HG02870 (cell line): ENCODE measurements at regions not wholly inside any gene's neighbourhood (a gene's known extent, or its start where the extent isn't known, plus 50 kb on each side); places are given as distances from the start of the nearest gene placed in this dataset.
"Not testable (repeated sequence)": the region's sequence is repeated elsewhere in the genome, so short reads cannot be mapped to it uniquely, and the experiment has no call there.

Source experiments
- ATAC-seq: cut with Tn5 transposase; IDR thresholded peaks from one replicate; pipeline ENCODE4 v1.9.1; 2021; ENCODE audit warnings: mild to moderate bottlenecking, moderate library complexity; ENCODE audit not compliant: unreplicated experiment

DNA sequence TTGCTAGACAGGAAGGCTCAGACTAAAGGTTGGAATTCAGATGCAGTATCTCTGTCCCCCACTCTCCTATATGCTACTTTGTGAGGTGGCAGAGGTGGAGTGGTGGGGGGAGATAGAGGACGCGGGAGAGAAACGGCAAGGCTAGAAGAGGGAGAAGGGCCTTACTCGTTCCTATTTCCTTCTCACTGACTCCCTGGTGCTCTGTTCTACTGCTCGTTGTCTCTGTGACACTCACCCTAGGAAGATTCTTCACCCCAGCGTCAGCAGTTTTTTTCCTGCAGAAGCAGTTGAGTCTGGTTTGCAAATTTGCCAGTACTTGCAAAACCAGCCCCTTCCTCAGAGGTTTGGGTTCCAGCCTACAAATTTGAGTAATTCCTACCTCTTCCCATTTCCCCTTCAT is 801.1 kb upstream of the SLC35B3 start:
- ATAC-seq, result no peak

DNA sequence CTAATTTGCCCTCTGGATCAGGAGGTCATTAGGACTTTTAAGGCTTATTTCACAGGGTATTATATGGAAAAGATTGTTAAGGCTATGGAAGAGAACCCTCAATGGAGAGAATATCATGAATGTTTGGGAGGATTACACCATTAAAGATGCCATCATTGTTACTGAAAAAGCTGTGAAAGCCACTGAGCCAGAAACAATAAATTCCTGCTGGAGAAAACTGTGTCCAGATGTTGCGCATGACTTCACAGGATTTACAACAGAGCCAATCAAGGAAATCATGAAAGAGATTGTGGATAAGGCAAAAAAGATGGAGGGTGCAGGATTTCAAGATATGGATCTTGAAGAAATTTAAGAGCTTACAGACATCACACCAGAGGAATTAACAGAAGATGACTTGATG is 798.3 kb upstream of the SLC35B3 start:
- ATAC-seq, result no peak

DNA sequence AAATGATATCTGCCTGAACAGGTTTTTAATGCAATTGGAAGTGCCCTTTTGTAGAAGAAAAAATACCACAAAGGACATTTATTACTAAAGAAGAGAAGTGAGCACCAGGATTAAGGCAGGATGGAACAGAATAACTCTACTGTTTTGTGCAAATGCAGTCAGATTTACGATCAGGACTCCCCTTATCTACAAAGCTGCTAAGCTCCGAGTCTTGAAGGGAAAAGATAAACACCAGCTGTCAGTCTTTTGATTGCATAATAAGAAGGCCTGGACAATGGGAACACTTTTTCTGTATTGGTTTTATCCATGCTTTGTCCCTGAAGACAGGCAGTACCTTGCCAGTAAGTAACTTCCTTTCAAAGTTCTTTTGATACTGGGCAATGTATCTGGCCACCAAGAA is 797.9 kb upstream of the SLC35B3 start:
- ATAC-seq, result no peak

DNA sequence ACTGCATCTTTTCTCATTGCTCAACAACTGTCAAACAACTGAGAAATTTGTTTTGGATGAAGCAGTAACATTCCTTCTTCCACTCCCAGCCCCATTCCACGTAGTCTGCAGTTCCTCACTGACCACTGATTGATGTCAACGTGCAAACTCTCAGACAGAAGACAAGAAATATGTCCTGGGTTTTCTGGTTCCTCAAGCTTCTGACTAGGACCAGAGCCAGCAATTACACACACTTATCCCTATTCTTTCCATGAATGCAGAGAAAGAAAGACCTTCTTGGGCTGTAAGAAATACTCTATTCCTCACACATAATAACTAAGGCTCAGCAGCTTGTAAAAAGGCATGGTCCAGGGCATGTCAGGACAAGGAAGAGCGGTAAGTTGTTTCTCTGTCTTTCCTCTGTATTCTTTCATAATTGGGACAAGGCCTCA is 790.1 kb upstream of the SLC35B3 start:
- ATAC-seq, result no peak

DNA sequence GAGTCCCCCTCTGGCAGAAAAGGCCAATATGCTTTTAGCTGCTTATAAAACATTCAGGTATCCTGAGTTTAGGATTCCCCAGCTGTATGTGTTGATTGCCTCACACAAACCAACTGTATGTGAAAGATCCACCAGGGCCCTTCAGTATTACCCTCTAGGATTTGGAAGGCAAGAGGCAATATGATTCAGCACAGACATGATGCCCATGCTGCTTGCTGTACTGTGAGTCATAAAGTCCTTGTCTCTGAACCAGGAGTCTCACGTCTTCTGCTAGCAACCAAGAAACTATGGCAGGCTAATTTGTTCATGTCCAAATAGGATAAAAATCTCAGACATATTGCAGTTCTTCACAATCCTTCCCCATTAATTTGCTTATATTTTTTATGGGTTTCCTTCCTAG is 789.2 kb upstream of the SLC35B3 start:
- ATAC-seq, result no peak

DNA sequence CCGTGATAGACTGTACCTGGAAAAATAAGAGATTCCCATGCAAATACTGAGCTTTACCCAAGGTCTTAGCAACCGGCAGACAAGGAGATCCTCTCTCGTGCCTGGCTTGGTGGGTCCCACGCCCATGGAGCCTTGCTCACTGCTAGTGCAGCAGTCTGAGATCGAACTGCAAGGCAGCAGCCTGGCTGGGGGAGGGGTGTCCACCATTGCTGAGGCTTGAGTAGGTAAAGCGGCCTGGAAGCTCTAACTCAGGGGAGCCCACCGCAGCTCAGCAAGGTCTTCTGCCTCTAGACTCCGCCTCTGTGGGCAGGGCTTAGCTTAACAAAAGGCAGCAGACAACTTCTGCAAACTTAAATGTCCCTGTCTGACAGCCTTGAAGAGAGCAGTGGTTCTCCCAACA is 778.4 kb upstream of the SLC35B3 start:
- ATAC-seq, result not testable (repeated sequence)

DNA sequence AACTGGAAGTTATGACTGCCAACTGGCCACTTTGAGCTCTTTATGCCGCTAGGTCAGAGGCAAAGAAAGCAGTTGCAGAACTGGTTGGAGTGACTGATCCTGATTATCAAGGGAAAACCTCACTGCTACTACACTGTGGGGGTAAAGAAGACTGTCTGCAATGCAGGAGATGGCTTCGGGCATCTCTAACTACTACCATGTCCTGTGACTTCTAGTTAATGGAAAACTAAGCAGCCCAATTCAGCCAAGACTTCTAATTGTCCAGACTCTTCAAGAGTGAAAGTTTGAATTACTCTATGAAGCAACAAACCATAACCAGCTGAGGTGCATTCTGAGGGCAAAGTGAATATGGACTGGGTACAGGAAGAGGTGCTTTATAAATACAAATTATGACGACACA is 773.6 kb upstream of the SLC35B3 start:
- no peak for ATAC-seq

DNA sequence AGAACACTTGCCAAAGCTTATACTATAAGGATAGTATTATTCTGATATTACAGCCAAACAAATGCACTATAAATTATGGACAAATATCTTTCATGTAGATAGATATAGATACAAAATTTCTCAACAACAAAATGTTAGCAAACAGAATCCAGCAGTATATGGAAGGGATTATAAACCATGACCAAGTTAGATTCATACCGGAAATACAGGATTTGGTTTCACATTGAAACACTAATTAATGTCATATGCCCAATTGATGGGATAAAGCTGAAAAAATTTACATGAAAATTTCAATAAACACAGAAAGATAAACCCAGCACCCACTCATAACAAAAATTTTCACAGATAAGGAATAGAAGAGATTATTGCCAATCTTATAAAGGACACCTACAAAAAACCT is 770.3 kb upstream of the SLC35B3 start:
- ATAC-seq, result no peak

DNA sequence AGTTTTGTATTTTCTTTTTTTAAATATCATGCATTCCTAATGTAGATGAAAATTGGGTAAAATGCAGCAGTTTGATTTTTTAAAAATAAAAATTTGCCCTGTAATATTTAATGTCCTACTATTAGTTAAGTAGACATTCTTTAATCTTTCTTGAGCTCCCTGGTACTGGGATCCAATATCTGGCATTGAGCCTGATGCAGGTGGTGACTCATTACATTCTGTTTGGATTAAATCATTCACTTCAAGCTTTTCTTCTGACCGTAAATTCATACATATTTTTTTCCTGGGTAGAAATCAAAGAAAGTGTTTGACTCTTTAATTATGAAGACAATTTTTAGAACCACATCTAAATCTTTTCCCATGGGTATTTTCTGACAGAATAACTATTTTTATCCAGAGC is 768.8 kb upstream of the SLC35B3 start:
- no peak for ATAC-seq

DNA sequence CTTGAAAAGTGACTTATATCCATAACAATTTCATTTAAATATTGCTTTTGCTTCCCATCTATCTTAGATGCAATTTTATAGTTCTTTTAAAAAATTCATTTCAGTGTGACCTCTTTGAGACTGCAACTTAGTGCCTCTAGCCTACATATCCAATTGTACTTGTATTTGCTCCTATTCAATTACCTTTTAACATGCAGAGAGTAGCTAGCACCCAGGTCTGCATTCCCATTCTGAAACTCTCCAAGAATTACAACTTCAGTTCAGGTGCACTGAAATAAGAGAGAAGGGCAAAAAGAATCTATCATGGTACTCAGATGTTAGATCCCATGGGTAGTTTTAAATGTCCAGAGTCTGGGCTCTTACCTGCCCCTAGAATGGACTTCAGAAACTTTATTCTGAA is 765.4 kb upstream of the SLC35B3 start:
- no peak for ATAC-seq

DNA sequence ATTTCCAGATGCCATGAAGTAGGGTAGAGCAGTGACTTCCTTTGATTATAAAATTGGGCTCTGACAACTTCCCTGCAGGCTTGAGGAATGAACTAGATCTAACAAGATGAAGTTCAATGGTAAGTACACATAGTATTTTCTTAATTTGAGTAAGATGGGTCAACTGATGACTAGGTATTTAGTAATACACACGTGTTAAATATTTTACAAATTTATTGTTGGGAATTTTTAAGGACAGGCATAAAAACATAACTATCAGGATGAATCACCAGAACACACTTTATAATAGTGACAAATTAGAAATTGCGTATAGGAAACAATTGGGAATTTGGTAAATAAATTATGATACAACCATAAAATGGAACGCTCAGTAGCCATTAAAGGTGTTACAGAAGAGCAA is 762.4 kb upstream of the SLC35B3 start:
- no peak for ATAC-seq

DNA sequence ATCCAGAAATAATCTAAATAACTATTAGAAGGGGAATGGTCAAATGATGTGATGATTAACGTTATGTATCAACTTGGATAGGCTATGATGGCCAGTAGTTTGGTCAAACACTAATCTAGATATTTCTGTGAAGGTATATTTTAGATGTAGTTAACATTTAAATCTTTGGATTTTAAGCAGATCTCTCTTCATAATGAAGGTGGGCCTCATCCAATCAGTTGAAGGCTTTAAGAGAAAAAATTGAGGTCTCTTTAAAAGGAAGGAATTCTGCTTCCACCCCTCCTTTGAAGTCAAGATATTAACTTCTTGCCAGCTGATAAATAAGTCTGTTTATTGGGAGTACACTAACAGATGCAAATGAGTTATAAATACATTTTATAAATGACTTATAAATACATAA is 760.0 kb upstream of the SLC35B3 start:
- no peak for ATAC-seq

DNA sequence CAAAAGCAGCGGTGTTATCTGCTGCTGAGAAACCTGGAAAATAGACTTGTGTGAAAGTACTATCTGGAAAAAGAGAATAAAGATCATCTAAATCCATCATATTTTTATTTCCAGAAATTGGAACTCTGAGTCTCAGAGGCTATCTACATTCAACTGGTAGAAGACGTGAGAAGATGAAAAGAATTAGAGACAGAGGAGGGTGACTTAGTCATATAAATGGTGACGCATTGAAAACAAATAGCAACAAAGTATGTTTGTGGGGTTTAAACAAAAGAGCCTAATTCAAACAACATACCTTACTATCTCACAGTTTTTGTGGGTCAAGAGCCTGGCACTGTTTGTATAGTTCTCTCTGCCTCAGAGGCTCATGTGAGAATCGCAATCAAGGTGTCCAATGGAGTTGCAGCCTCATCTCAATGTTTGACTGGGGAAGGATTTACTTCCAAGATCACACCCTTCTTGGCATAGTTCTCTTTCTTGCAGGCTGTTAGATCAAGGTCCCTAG is 757.1 kb upstream of the SLC35B3 start:
- no peak for ATAC-seq

DNA sequence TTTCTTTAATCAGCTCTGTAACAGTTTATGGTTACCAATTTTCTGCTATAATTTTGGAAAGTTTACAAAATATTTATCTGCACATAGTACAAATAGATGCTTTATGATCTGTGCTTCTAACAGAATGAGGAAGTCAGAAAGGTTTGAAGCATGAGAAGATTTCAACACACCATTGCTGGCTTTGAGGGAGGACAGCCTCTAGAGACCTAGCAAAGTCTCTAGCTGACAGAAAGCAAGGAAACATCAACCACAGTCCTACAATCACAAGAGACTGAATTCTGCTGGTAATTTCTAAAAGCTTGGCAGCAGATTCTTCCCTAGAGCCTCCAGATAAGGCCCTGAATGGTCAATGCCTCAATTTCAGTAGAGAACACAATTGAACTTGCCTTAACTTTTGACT is 750.8 kb upstream of the SLC35B3 start:
- ATAC-seq, result no peak

DNA sequence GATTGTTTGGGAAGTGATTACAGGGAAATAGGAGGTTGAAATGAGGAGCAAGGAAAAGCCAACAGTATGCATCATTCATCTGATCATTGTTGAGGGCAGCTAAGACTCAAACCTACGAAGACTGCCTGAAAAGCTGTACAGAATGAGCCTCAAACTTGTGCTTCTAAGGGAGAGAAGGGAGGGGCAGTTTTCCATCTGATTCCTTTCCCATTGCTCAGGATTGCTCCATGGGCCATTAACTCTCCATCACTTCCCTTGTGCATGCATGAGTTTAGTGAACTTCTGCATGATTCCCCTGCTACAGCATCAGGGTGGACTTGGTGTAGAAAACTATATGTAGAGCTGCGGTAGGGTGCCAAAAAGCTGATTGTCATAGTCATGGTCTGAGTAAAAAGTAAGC is 742.7 kb upstream of the SLC35B3 start:
- ATAC-seq, result no peak

DNA sequence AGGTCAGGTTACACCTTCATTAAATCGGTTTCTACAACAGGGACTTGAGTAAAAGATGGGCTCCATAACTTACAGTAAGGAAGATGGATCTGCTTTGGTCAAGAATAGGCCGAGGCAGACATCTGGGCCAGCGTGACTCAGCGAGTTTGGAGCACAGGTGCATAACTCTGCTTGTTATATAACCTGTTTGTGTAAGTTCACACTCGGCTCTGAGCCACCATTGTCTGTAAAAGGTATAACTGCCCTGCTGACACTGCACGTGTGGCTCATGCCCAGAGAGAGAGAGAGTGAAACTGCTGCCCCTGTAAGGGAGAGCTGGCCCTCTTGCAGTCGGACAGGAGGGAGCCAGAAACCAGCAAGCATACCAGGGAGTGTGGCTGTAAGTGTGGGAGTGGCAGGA is 737.9 kb upstream of the SLC35B3 start:
- ATAC-seq, result no peak

DNA sequence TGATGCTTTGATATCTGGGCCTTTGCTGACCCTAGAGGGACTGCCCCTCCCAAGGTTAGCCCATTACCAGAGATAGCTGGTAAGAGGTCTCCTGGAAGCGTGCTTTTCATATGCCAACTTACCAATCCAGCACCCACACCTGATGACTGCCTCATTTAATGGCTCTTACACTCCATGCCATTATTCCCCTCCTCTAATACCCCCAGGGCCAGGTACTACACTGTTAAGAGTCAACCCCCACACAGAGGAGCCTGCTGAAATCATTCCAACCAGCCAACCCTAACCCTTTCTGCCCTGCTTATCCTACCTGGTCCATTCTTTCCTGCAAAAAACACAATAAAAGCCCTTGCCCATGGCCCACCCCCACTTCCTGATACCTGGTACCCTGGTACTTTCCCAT is 736.8 kb upstream of the SLC35B3 start:
- no peak for ATAC-seq

DNA sequence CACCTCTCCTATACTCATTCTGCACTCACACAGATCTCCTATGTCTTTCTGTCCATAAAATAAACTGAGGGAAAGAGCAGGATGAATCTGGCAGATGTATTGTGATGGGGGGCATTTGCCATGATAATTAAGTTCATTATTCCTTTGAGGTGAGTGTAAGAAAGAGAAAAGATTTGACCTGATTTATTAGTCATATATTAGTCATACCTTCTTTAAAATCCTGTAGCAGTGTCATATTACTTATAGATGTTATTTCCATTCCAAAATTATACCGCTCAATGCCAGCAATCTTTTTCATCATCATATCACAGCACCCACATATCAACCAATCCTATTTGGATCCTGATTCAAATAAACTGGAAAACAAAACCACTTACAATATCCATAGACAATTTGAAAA is 733.3 kb upstream of the SLC35B3 start:
- ATAC-seq, result no peak

DNA sequence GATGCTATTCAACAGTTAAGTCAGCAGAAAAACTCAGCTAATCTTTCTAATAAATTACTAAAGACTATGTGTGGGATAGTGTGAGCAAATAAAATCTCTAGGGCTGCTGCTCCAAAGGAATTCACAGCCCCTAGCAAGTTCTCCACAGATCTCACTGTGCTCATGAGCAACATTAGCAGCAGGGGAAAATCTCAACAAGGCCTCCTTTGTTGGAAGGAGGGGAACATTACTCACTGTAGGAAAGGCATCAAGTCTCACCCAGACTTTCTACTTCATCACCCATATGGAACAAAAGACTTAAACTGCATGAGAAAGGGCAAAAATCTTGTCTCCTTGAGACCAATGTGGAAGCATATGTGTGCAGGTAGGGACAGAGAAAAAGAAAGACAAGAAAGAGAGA is 726.4 kb upstream of the SLC35B3 start:
- no peak for ATAC-seq

DNA sequence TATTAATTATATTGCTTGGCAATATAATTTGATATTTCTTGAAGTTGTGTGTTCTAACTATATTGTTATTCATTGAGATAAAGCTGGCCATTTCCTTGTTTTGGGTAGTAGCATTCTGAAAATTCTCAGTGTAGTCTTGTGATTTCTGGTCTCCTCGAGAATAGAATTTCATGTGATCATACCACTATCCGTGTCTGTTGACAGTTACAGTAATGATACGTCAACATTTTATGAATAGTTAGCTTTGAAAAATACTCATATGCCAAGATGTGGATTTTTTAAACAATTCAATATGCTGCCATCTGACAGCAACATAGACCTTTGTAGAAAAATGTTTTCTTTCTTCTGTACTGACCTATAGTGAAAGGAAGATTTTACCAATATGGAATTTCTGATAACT is 723.7 kb upstream of the SLC35B3 start:
- no peak for ATAC-seq

DNA sequence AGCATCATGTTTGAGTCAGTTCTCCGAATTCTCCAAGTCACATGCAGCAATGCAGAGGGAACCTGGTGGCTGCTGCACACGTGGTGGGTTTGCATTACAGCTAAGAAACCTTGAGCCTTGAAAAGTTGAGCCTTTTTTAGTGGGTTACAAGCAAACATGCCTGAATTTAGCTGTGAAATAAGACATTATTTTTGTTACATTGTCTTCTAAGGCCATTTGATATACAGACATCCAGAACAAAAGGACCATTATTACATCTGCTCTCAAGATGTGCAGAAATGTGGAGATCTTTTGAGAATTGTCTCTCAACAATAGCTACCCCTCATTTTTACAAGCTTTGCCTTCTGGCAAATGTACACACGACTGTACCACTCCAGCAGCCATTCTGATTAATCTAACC is 720.5 kb upstream of the SLC35B3 start:
- no peak for ATAC-seq

DNA sequence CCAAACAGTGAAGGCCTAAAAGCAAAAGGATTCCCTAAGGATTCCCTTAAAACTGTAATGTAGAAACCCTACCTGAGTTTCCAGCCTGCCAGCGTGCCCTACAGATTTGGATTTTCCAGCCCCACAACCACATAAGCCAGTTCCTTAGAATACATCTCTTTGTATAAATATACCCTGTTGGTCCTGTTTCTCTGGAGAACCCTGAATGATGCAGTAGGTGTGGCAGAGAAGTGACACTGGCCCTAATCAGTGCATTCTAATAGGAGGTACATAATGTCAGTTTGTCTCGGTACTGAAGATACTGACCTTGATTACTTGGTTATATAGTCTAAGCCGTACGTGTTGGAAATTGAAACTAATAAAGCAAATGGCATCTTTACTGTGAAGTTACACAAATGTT is 707.8 kb upstream of the SLC35B3 start:
- ATAC-seq, result no peak

DNA sequence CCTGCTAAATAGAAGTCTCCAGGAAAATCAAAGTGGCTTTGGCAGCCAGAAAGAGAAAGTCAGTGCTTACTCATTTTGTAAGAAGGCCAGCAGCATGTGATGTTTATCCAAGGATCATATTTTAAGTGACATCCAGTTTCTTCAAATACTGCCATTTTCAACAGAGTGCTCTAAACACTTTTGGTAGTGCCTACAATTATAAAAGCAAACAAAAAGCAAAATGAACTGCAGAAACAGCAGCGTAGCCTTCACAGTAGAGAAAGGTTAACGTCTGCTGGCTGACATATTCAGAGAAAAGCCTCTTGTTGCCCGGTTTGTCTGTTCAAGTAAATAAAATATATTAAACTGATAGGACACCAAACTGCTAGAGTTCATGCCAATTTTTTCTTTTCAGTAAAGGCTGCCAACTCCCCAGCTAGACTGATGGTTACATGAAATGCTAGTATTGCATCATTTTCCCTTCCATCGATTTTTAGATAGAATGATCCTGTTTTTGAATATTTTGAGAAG is 705.7 kb upstream of the SLC35B3 start:
- ATAC-seq, result no peak

DNA sequence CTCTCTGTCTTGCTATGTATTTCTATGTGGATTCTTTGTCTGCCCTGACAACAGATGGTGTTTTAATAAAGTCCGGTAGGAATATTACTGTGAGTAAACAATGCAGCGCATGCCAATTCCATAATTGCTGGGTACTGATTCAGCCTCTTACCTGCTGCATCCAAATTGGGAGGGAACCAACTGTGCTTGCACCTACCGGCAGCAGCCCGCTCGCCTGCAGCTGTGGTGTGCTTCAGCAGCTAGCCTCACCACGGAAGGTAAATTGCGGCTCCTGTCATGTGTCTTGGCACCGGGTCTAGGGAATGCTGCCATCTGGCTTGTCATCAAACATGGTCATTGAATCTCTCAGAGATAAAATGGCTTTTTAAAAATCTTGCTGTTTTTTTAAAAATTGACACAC is 704.8 kb upstream of the SLC35B3 start:
- no peak for ATAC-seq
